IMR-90 (cell line): ENCODE measurements at regions not wholly inside any gene's neighbourhood (a gene's known extent, or its start where the extent isn't known, plus 50 kb on each side); places are given as distances from the start of the nearest gene placed in this dataset.

Experiments used
- ATAC-seq: fragments of 200-7000 bp; cut with Tn5 transposase; 2 replicates; pipeline ENCODE4 v1.9.1; 2020; ENCODE audit warnings: low read depth, mild to moderate bottlenecking, moderate library complexity
- BruUV-seq: library from RNA; stranded (reverse); fragments of 400-500 nt; replicated peaks from 2 replicates; lab custom pipeline; 2021; lab: Mats Ljungman, UMichigan
- CTCF ChIA-PET: fragments of 300-600 bp; formaldehyde crosslinking; extraction: SDS; loops from one replicate; lab custom pipeline; 2021; ENCODE audit warnings: antibody characterized with exemption; lab: Yijun Ruan, JAX
- POLR2A ChIA-PET: fragments of 300-600 bp; sonication (Branson Sonifier 250); formaldehyde crosslinking; loops from one replicate; lab custom pipeline; 2022; ENCODE audit warnings: antibody characterized with exemption; ENCODE audit not compliant: unreplicated experiment; lab: Charles Lee
- DNase-seq: peaks from one replicate; pipeline ENCODE4 v3.0.0; 2013
- H2AFZ ChIP-seq: replicated peaks from 2 replicates; pipeline ENCODE3; 2013; ENCODE audit warnings: low read length, mild to moderate bottlenecking; ENCODE audit not compliant: poor library complexity
- H2AK5ac ChIP-seq: 2 replicates; pipeline ENCODE4 v1.6.1; 2013; ENCODE audit warnings: low read depth, low read length, inconsistent platforms
- H2AK9ac ChIP-seq: replicated peaks from 2 replicates; pipeline ENCODE3; 2013; ENCODE audit warnings: mild to moderate bottlenecking, low read depth, low read length, moderate library complexity; ENCODE audit not compliant: poor library complexity
- H2BK120ac ChIP-seq: 2 replicates; pipeline ENCODE4 v1.6.1; 2013; ENCODE audit warnings: low read depth, low read length, inconsistent platforms
- H2BK15ac ChIP-seq: 3 replicates; pipeline ENCODE4 v1.6.1; 2013; ENCODE audit warnings: low read depth, low read length, inconsistent platforms
- H2BK20ac ChIP-seq: 2 replicates; pipeline ENCODE4 v1.6.1; 2013; ENCODE audit warnings: low read depth, mild to moderate bottlenecking, inconsistent platforms, low read length, moderate library complexity
- H2BK5ac ChIP-seq: 2 replicates; pipeline ENCODE4 v1.6.1; 2013; ENCODE audit warnings: mild to moderate bottlenecking, low read depth, low read length, inconsistent platforms; ENCODE audit not compliant: poor library complexity, severe bottlenecking
- H3K14ac ChIP-seq: replicated peaks from 2 replicates; pipeline ENCODE4 v1.6.1; 2013; ENCODE audit warnings: low read depth, low read length, inconsistent platforms
- H3K18ac ChIP-seq: 2 replicates; pipeline ENCODE4 v1.6.1; 2013; ENCODE audit warnings: low read depth, low read length, control low read depth
- H3K23ac ChIP-seq: 2 replicates; pipeline ENCODE4 v1.6.1; 2013; ENCODE audit warnings: low read depth, low read length, inconsistent platforms
- H3K27ac ChIP-seq: 2 replicates; pipeline ENCODE4 v1.5.1; 2013; ENCODE audit warnings: mild to moderate bottlenecking, control low read depth, low read length; ENCODE audit not compliant: insufficient read depth
- H3K27me3 ChIP-seq: 2 replicates; pipeline ENCODE4 v1.6.1; 2013; ENCODE audit warnings: low read length; ENCODE audit not compliant: control insufficient read depth, insufficient read depth
- H3K36me3 ChIP-seq: 2 replicates; pipeline ENCODE4 v1.6.1; 2013; ENCODE audit warnings: low read length, mixed read lengths; ENCODE audit not compliant: control insufficient read depth, insufficient read depth
- H3K4ac ChIP-seq: 2 replicates; pipeline ENCODE4 v1.6.1; 2013; ENCODE audit warnings: low read depth, low read length, inconsistent platforms
- H3K4me1 ChIP-seq: 2 replicates; pipeline ENCODE4 v1.6.1; 2013; ENCODE audit warnings: low read length, mixed read lengths; ENCODE audit not compliant: control insufficient read depth, insufficient read depth
- H3K4me2 ChIP-seq: 2 replicates; pipeline ENCODE4 v1.6.1; 2013; ENCODE audit warnings: low read depth, mild to moderate bottlenecking, control low read depth, low read length, moderate library complexity
- H3K4me3 ChIP-seq: 2 replicates; pipeline ENCODE4 v1.5.1; 2013; ENCODE audit warnings: low read depth, mild to moderate bottlenecking, control low read depth, low read length, moderate library complexity; ENCODE audit not compliant: insufficient read depth
- H3K56ac ChIP-seq: 2 replicates; pipeline ENCODE4 v1.6.1; 2013; ENCODE audit warnings: low read length, inconsistent platforms; ENCODE audit not compliant: insufficient read depth; ENCODE audit errors: extremely low read depth
- H3K79me1 ChIP-seq, 2 experiments: 2 replicates each; pipeline ENCODE4 v1.6.1; 2013; ENCODE audit warnings: low read length in 2 of 2, inconsistent platforms in 1 of 2, low read depth in 1 of 2
- H3K9ac ChIP-seq: 2 replicates; pipeline ENCODE4 v1.6.1; 2013; ENCODE audit warnings: low read depth, low read length, control low read depth
- H3K9me1 ChIP-seq: 2 replicates; pipeline ENCODE4 v1.6.1; 2013; ENCODE audit warnings: low read length, inconsistent platforms; ENCODE audit not compliant: insufficient read depth
- H3K9me3 ChIP-seq: 2 replicates; pipeline ENCODE4 v1.6.1; 2013; ENCODE audit warnings: low read length; ENCODE audit not compliant: control insufficient read depth, insufficient read depth
- H4K20me1 ChIP-seq: 2 replicates; pipeline ENCODE4 v1.6.1; 2013; ENCODE audit warnings: low read length, inconsistent platforms; ENCODE audit not compliant: insufficient read depth
- H4K5ac ChIP-seq: 2 replicates; pipeline ENCODE4 v1.6.1; 2013; ENCODE audit warnings: mild to moderate bottlenecking, low read depth, low read length, control low read depth
- H4K8ac ChIP-seq, 2 experiments: 2 replicates each; pipeline ENCODE4 v1.6.1; 2013; ENCODE audit warnings: low read depth in 2 of 2, low read length in 2 of 2, control low read depth in 1 of 2, inconsistent platforms in 1 of 2
- H4K91ac ChIP-seq: 2 replicates; pipeline ENCODE4 v1.6.1; 2013; ENCODE audit warnings: low read depth, low read length, inconsistent platforms; ENCODE audit not compliant: insufficient read depth
- CTCF ChIP-seq: conservative IDR thresholded peaks from 2 replicates; pipeline ENCODE4 v1.5.1; 2012; ENCODE audit warnings: mild to moderate bottlenecking, low read depth, low read length, improper control_type of control experiment
- RFX5 ChIP-seq: IDR thresholded peaks from 2 replicates; pipeline ENCODE4 v1.8.0; 2012; ENCODE audit warnings: low read depth, mild to moderate bottlenecking, low read length, moderate library complexity
- WGBS, 2 experiments: methylation state at CpG; one replicate each; pipeline versions ENCODE4 v1.1.5 to v1.1.7; 2013; ENCODE audit warnings: missing lambda C conversion rate in 2 of 2; ENCODE audit not compliant: insufficient read length in 1 of 2; ENCODE audit errors: extremely low coverage in 2 of 2; 5-methylcytosine and 5-hydroxymethylcytosine counted together
- dilution Hi-C: fragments of 300-500 bp; cut with HindIII; formaldehyde crosslinking; loops from one replicate; pipeline ENCODE4 v1.14.3; 2018; ENCODE audit warnings: low sequenced_read_pairs; ENCODE audit not compliant: unreplicated experiment
- in situ Hi-C: fragments of 300-500 bp; cut with MboI; formaldehyde crosslinking; loops from 3 replicates; pipeline ENCODE4 v1.14.3; 2019; ENCODE audit warnings: low sequenced_read_pairs, inconsistent platforms, mixed read lengths
- intact Hi-C: fragments of 100-400 bp; cut with micrococcal nuclease; formaldehyde crosslinking; loops from 2 replicates; pipeline ENCODE4 v1.10.0; 2022

GRCh38 chr6:4645713-4646360, 130.4 kb upstream of the CDYL start:
- Histone ChIP-seq H4K91ac (no peak overlapping the region), H3K18ac (no peak overlapping the region), H2BK15ac (0 out of 3 replicates have a peak overlapping the region, but pooled peaks have one; percentile 11), H3K14ac (no peak overlapping the region), H2BK20ac (no peak overlapping the region), H3K27ac (no peak overlapping the region), H3K9me1 (peaks cover 7% of the 10 kb centered on the region; the same call in 1 of the 2 replicates), H2BK5ac (no peak overlapping the region), H3K4me1 (peaks cover 6% of the 10 kb centered on the region), H3K36me3 (no peaks in the 10 kb centered on the region), H3K9me3 (no peaks in the 10 kb centered on the region), H3K27me3 (no peaks in the 10 kb centered on the region), H3K56ac (no peak overlapping the region), H3K9ac (no peak overlapping the region), H2AK9ac (no peak overlapping the region), H2AFZ (no peak overlapping the region), H3K4me3 (no peak overlapping the region), H3K23ac (no peak overlapping the region), H2AK5ac (no peak overlapping the region), H3K4me2 (no peak overlapping the region), H3K79me1 (no peaks in the 10 kb centered on the region), H3K4ac (no peak overlapping the region), H2BK120ac (no peak overlapping the region), H4K20me1 (no peaks in the 10 kb centered on the region), H4K8ac (no peak overlapping the region), H4K5ac (no peak overlapping the region)
- DNase-seq (no peak), ATAC-seq (no peak)
- in situ Hi-C loops, result no loop called here
- BruUV-seq, result no TSS peak
- TF ChIP-seq RFX5, result no peak
- TF ChIP-seq CTCF, result 0 out of 2 replicates have a peak, but pooled peaks have one; percentile 5
- ChIA-PET CTCF (no interaction called here), POLR2A (no interaction called here)
- intact Hi-C loops, result no loop called here
- no CpG with 5 or more reads among the region's 5 CpGs for WGBS, 2 experiments
- dilution Hi-C loops, result no loop called here
